WTC11 (cell line): ENCODE measurements at regions not wholly inside any gene's neighbourhood (a gene's known extent, or its start where the extent isn't known, plus 50 kb on each side); places are given as distances from the start of the nearest gene placed in this dataset.

Source experiments
- CTCF ChIP-seq: fragments of 200-600 bp; IDR thresholded peaks from 2 replicates; pipeline ENCODE4 v1.8.0; 2022; ENCODE audit warnings: antibody characterized with exemption
- TF ChIP-seq, protein P1 (sequence below): sonication (generic); formaldehyde crosslinking; conservative IDR thresholded peaks from 2 replicates; pipeline ENCODE4 v1.8.1; 2023; ENCODE audit warnings: mild to moderate bottlenecking, low read depth, missing genetic modification reagents, moderate library complexity
- TF ChIP-seq, protein P2 (sequence below): sonication (generic); formaldehyde crosslinking; IDR thresholded peaks from 2 replicates; pipeline ENCODE4 v1.8.1; 2022; ENCODE audit warnings: missing genetic modification reagents, borderline replicate concordance

- no peak for TF ChIP-seq CTCF
- TF ChIP-seq, protein P1, sequence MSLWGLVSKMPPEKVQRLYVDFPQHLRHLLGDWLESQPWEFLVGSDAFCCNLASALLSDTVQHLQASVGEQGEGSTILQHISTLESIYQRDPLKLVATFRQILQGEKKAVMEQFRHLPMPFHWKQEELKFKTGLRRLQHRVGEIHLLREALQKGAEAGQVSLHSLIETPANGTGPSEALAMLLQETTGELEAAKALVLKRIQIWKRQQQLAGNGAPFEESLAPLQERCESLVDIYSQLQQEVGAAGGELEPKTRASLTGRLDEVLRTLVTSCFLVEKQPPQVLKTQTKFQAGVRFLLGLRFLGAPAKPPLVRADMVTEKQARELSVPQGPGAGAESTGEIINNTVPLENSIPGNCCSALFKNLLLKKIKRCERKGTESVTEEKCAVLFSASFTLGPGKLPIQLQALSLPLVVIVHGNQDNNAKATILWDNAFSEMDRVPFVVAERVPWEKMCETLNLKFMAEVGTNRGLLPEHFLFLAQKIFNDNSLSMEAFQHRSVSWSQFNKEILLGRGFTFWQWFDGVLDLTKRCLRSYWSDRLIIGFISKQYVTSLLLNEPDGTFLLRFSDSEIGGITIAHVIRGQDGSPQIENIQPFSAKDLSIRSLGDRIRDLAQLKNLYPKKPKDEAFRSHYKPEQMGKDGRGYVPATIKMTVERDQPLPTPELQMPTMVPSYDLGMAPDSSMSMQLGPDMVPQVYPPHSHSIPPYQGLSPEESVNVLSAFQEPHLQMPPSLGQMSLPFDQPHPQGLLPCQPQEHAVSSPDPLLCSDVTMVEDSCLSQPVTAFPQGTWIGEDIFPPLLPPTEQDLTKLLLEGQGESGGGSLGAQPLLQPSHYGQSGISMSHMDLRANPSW (CRISPR knock-in tag), result no peak
- TF ChIP-seq, protein P2, sequence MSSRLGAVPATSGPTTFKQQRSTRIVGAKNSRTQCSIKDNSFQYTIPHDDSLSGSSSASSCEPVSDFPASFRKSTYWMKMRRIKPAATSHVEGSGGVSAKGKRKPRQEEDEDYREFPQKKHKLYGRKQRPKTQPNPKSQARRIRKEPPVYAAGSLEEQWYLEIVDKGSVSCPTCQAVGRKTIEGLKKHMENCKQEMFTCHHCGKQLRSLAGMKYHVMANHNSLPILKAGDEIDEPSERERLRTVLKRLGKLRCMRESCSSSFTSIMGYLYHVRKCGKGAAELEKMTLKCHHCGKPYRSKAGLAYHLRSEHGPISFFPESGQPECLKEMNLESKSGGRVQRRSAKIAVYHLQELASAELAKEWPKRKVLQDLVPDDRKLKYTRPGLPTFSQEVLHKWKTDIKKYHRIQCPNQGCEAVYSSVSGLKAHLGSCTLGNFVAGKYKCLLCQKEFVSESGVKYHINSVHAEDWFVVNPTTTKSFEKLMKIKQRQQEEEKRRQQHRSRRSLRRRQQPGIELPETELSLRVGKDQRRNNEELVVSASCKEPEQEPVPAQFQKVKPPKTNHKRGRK (CRISPR knock-in tag), result no peak
Measured at GRCh38 chr12:98402091-98402490, 113.3 kb upstream of the TMPO start.
